GM10266 (cell line): ENCODE measurements at regions not wholly inside any gene's neighbourhood (a gene's known extent, or its start where the extent isn't known, plus 50 kb on each side); places are given as distances from the start of the nearest gene placed in this dataset.
"Not testable (repeated sequence)": the region's sequence is repeated elsewhere in the genome, so short reads cannot be mapped to it uniquely, and the experiment has no call there.

Source experiments
- DNase-seq: peaks from one replicate; pipeline ENCODE4 v3.0.0; 2012; ENCODE audit errors: extremely low spot score
- TF ChIP-seq, protein P1 (sequence below): IDR thresholded peaks from 2 replicates; pipeline ENCODE4 v1.5.1; 2012; ENCODE audit warnings: mild to moderate bottlenecking, low read depth; ENCODE audit not compliant: control insufficient read depth, insufficient read depth; ENCODE audit errors: missing control alignments

DNA sequence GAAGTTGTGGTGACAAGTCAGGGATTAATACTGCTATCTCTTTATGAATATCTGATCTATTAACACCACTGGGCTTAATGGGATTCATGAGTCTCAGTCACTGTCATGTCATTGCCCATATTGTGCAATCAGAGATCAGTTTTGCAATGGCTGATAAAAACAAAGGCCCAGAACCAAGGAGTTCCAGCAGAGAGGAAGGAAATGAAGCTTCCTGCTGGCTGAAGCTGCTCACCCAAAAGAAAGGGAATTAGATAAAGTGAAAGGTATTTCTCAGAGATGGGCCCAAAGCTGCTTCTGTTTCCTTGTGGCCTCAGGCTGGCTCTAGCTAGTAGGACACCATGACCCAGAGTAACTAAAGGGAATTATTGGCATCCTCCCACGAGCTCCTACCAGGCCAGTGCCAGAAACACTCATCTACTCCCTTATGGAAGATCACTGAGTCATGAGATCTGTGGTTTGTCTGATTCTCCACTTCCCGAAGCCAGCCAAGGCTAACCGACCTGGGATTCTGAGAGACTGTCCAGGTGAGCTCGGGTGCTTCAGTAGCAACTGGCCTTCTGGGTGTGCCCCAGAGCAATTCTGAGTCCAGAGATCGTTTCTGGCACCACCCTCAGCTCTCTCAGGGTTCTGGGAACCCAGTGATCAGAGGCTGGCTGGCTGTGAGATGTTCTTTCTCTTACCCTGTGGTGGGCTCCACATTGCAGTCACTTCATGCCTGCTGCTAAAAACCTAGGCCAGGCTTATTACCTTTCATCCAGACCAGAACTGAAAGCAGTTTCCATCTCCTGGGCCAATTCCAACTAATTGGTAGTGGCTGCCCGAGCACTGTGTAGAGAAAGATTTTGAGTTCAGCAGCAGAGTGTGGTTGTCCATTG, 129.5 kb upstream of the PELI1 start:
- no peak for DNase-seq
- TF ChIP-seq, protein P1, sequence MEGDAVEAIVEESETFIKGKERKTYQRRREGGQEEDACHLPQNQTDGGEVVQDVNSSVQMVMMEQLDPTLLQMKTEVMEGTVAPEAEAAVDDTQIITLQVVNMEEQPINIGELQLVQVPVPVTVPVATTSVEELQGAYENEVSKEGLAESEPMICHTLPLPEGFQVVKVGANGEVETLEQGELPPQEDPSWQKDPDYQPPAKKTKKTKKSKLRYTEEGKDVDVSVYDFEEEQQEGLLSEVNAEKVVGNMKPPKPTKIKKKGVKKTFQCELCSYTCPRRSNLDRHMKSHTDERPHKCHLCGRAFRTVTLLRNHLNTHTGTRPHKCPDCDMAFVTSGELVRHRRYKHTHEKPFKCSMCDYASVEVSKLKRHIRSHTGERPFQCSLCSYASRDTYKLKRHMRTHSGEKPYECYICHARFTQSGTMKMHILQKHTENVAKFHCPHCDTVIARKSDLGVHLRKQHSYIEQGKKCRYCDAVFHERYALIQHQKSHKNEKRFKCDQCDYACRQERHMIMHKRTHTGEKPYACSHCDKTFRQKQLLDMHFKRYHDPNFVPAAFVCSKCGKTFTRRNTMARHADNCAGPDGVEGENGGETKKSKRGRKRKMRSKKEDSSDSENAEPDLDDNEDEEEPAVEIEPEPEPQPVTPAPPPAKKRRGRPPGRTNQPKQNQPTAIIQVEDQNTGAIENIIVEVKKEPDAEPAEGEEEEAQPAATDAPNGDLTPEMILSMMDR = no peak

GRCh38 chr2:64274399-64275173, 130.4 kb upstream of the PELI1 start:
- no peak for DNase-seq
- TF ChIP-seq, protein P1 = no peak

- TF ChIP-seq, protein P1 = no peak
- DNase-seq = no peak
These were observed 130.9 kb upstream of the PELI1 start for GRCh38 chr2:64275174-64275466.

- TF ChIP-seq, protein P1 = no peak
- no peak for DNase-seq
These were observed 132.3 kb upstream of the PELI1 start for GRCh38 chr2:64276417-64277095.

GRCh38 chr2:64277101-64277849, 133.1 kb upstream of the PELI1 start:
- DNase-seq = no peak
- TF ChIP-seq, protein P1 = no peak

GRCh38 chr2:64280812-64281211, 136.6 kb upstream of the PELI1 start:
- not testable (repeated sequence) for DNase-seq

DNA sequence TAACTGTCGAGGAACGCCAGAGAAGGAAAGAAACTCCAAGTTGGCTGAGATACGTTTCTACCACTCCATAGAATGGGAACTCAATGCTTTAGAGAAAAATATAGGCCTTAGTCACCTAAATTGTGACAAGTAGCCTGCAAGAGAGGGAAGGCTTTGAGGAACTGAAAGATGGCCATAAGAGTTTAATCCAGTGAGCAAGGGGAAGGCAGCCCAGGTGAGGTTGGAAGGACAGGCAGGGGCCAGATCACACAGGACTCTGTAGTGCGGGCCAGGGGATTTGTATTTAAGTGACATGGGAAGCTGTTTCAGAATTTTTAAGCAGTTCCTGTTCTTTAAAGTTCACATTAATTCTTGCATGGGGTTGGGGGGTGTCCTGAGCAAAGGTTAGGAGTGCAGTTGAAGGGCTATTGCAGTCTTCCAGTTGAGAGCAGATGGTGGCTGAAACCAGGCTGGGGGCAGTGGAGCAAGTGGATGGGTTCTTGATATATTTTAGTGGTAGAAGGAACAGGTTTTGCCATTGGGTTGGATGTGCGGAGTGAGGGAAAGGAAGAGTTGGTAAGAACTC, 138.9 kb upstream of the PELI1 start:
- no peak for DNase-seq
- TF ChIP-seq, protein P1 = no peak
